IgD-negative memory B cell (primary cell): ENCODE measurements at regions not wholly inside any gene's neighbourhood (a gene's known extent, or its start where the extent isn't known, plus 50 kb on each side); places are given as distances from the start of the nearest gene placed in this dataset.
A peak's percentile ranks its signal among the peaks of the same experiment; 100 is the strongest.

Experiments
- H3K27ac Mint-ChIP-seq, 3 donors: one replicate each; pipeline ENCODE4 v1.8.0; 2020 to 2022; ENCODE audit warnings: mild to moderate bottlenecking in 3 of 3, mixed read lengths in 3 of 3, moderate library complexity in 1 of 3
- H3K27me3 Mint-ChIP-seq: one replicate; pipeline ENCODE4 v1.8.0; 2021; ENCODE audit warnings: mixed read lengths
- H3K36me3 Mint-ChIP-seq: one replicate; pipeline ENCODE4 v1.8.0; 2020; ENCODE audit warnings: mild to moderate bottlenecking, mixed read lengths
- H3K4me1 Mint-ChIP-seq, 3 donors: one replicate each; pipeline ENCODE4 v1.8.0; 2020 to 2022; ENCODE audit warnings: mixed read lengths in 3 of 3, mild to moderate bottlenecking in 1 of 3
- H3K4me3 Mint-ChIP-seq, 4 donors: one replicate each; pipeline ENCODE4 v1.8.0; 2020 to 2022; ENCODE audit warnings: mild to moderate bottlenecking in 4 of 4, mixed read lengths in 4 of 4, moderate library complexity in 3 of 4
- H3K9me3 Mint-ChIP-seq, 3 donors: one replicate each; pipeline ENCODE4 v1.8.0; 2020 to 2021; ENCODE audit warnings: mixed read lengths in 3 of 3, mild to moderate bottlenecking in 1 of 3

DNA sequence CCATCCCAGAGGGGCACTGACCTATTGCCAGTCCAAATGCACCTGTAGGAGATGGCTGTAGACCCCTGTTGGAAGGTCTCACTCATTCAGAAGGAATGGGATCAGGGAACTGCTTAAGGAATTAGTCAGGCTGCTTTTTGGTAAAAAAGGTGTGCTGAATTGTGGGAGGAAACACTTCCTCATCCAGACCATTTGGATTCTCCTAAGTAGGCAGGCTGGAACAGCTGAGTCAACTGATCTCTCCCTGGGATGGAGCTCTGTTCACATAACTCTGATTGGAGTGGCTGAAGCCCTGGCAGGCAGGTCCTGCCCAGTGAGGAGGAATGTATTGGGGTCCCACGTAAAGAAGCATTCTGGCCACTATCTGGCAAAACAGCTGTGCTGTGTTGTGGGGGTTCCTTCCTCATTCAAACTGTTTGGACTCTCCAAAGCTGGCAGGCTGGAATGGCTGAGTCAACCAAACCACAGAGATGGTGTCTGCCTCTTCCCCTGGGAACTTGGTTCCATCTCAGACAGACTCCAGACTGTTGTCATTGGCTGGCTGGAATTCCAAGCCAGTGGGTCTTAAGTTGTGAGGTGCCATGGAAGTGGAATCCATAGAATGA is 70.7 kb upstream of the PDC start:
- Mint-ChIP-seq H3K4me3 (no peak overlapping the region), H3K36me3 (peaks cover 3% of the 10 kb centered on the region), H3K27ac (no peak overlapping the region), H3K9me3 (peaks cover 0 to 8% (median 4%) of the 10 kb centered on the region in 3 donors), H3K4me1 (no peaks in the 10 kb centered on the region), H3K27me3 (no peaks in the 10 kb centered on the region)

DNA sequence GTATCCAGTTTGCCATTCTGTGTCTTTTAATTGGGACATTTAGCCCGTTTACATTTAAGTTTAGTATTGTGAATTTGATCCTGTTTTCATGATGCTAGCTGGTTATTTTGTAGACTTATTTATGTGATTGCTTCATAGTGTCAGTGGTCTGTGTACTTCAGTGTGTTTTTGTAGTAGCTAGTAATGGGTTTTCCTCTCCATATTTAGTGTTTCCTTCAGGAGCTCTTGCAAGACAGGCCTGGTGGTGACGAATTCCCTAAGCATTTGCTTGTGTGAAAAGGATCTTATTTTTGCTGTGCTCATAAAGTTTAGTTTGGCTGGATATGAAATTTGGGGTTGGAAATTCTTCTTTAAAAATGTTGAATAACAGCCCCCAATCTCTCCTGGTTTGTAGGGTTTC is 69.2 kb upstream of the PDC start:
- Mint-ChIP-seq H3K4me1 (no peaks in the 10 kb centered on the region), H3K4me3 (no peak overlapping the region), H3K27me3 (no peaks in the 10 kb centered on the region), H3K27ac (no peak overlapping the region), H3K9me3 (peaks cover 2 to 13% (median 4%) of the 10 kb centered on the region in 3 donors), H3K36me3 (peaks cover 3% of the 10 kb centered on the region)

DNA sequence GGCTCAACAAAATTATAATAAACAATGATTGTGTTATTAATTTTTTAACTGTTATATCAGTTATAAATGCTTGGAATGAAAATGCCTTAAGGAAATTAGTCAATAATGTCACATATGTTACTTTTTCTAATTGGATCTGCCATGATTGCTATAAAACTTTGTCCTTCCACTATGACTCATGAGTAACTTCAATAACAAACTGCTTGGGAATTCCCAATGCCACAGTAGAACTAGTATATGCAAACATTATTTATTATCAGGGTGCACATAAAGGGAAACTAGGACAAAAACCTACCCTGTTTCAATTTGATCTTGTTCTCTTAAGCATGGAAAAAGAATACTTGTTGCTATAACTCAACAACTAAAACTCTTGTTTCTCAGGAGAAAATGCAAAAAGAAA is 59.1 kb upstream of the PDC start:
- peaks cover 2% of the 10 kb centered on the region for H3K36me3 Mint-ChIP-seq
- H3K27me3 Mint-ChIP-seq: peaks cover 2% of the 10 kb centered on the region
- peaks cover 5 to 26% (median 12%) of the 10 kb centered on the region in 3 donors for H3K9me3 Mint-ChIP-seq
- H3K4me3 Mint-ChIP-seq: no peak overlapping the region
- peaks cover 0 to 6% (median 3%) of the 10 kb centered on the region in 3 donors for H3K4me1 Mint-ChIP-seq
- no peak overlapping the region for H3K27ac Mint-ChIP-seq

DNA sequence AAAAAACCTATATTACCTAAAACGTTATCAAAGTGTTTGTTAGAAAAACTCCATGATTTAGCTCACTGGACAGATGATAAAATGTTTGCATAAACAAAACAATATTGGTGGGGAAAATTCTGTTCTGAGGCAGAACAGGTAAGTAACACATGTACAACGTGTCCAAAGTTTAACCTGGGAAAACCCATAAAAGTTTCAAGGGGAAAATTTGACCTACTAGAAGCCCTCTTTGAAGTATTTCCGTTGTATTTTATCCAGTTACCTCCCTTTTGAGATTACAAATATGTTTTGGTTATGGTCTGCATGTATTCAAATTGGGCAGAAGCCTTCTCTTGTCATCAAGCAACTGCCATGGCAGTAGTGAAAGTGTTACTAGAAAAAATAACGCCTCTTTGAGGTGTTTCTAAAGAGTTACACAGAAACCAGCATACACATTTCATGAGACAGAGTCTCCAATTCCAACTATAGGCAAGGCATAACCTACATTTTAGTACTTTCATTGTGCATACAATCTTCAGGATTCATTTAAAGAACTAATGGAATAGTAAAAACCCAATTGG is 58.0 kb upstream of the PDC start:
- Mint-ChIP-seq H3K4me3 (no peak overlapping the region), H3K9me3 (peaks cover 5 to 17% (median 7%) of the 10 kb centered on the region in 3 donors), H3K27me3 (peaks cover 2% of the 10 kb centered on the region), H3K4me1 (peaks cover 0 to 6% (median 3%) of the 10 kb centered on the region in 3 donors), H3K27ac (no peak overlapping the region), H3K36me3 (no peaks in the 10 kb centered on the region)

DNA sequence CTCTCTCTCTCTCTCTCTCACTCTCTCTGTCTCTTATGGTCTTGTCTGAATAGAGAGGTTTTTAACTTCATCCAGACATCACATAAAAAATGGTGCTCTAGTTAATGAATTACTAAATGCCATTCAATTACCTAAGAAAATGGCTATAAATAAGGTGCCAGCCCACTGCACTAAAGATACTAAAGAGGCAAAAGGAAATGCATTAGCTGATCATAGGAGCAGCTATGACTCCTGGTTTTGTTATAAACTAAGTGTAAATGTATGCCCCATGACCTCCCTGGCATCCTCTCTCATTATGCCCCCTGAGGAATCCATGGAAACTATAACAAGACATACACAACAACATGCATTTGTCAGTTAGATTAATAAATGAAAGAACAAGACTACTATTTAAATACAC is 57.5 kb upstream of the PDC start:
- H3K27ac Mint-ChIP-seq: no peak overlapping the region
- no peaks in the 10 kb centered on the region for H3K36me3 Mint-ChIP-seq
- H3K4me3 Mint-ChIP-seq: no peak overlapping the region
- peaks cover 5 to 14% (median 6%) of the 10 kb centered on the region in 3 donors for H3K9me3 Mint-ChIP-seq
- peaks cover 2% of the 10 kb centered on the region for H3K27me3 Mint-ChIP-seq
- peaks cover 0 to 6% (median 3%) of the 10 kb centered on the region in 3 donors for H3K4me1 Mint-ChIP-seq

DNA sequence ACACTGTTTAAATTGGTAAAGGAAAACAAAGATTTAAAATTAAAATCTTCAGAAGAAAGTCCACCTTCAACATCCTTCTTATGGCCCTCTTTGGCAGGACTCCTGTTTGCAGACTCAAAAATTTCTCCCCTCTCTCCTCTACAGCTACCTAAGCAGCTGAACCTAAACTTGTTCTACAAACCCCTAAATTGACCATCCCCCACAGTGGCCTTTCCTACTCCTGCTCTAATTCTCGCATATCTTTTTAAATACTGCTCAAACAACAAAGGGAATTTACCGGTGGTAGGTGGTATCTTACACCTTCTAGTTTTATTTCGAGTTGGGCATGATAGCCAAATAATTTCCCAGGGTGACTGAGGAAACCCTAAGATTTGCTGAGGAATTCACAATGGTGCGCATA is 53.5 kb upstream of the PDC start:
- H3K4me3 Mint-ChIP-seq: no peak overlapping the region

DNA sequence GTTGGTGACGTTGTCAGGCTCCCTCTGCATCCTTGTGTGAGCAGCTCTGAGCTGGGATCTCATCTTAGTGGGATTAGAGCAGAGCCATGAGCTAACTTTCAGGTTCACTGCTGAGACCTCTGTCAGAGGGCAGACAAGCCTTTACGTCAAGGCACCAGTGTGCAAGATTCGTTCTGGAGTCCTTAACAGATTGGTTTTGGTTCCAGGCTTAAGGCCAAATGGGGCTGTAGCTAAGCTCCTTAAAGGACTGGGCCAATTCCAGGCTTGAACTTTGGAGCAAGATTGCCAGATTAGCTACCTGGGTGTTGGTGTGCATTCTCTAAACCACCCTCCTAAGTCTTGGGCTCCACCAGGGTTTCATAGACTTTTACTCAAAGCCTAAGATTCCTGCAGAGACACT is 52.6 kb upstream of the PDC start:
- H3K27me3 Mint-ChIP-seq: no peaks in the 10 kb centered on the region
- H3K9me3 Mint-ChIP-seq: peaks cover 9 to 12% (median 10%) of the 10 kb centered on the region in 3 donors
- H3K4me3 Mint-ChIP-seq: peak overlapping the region in 1 of 4 donors; percentile 35
- no peak overlapping the region for H3K27ac Mint-ChIP-seq
- H3K36me3 Mint-ChIP-seq: peaks cover 7% of the 10 kb centered on the region
- H3K4me1 Mint-ChIP-seq: peaks cover 19 to 26% (median 23%) of the 10 kb centered on the region in 3 donors

More for the DNA sequence above, 53.5 kb upstream of the PDC start:
- Mint-ChIP-seq H3K27me3 (peaks cover 2% of the 10 kb centered on the region), H3K36me3 (peaks cover 6% of the 10 kb centered on the region), H3K9me3 (peaks cover 6 to 8% (median 7%) of the 10 kb centered on the region in 3 donors), H3K4me1 (peaks cover 19 to 28% (median 26%) of the 10 kb centered on the region in 3 donors), H3K27ac (peak overlapping the region in 1 of 3 donors; percentile 81)

DNA sequence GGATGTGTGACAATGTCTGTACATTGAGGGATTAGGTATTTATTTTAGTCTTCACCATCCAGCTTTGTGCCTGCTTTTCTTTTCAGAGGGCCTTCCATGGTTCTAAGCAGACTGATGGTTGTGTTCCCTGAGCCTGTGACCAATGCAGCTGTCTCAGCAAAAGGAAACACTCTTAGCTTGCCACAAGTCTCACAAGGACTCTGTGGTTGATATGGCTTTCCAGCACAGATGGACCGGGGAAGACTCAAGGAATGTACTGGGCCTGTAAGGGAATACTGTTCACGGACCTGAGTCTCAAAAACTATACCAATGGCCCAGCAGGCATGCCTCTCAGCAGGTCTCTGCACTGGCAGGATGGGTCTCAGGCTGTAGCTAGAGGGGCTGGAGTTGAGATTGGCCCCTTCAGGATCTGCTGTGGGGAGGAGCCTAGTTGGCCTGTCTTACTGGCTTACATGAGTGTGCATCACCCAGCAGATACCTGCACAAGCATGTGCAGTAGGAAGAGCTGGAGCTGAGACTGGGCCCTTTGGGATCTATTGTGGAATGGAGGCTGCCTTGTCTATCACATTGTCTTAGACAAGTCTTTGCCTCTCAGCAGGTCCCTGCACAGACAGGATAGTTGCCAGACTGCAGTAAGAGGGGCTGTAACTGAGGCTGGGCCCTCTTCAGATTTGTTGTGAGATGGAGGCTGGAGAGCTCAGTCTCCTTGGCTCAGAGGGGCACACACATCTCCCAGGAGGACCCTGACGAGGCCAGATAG is 52.0 kb upstream of the PDC start:
- Mint-ChIP-seq H3K27me3 (no peaks in the 10 kb centered on the region), H3K27ac (peak overlapping the region; percentile 50 to 70 (median 52)), H3K9me3 (peaks cover 9 to 16% (median 10%) of the 10 kb centered on the region in 3 donors), H3K4me3 (peak overlapping the region; percentile 35 to 77 (median 52)), H3K36me3 (peaks cover 11% of the 10 kb centered on the region), H3K4me1 (peaks cover 19 to 26% (median 23%) of the 10 kb centered on the region in 3 donors)

DNA sequence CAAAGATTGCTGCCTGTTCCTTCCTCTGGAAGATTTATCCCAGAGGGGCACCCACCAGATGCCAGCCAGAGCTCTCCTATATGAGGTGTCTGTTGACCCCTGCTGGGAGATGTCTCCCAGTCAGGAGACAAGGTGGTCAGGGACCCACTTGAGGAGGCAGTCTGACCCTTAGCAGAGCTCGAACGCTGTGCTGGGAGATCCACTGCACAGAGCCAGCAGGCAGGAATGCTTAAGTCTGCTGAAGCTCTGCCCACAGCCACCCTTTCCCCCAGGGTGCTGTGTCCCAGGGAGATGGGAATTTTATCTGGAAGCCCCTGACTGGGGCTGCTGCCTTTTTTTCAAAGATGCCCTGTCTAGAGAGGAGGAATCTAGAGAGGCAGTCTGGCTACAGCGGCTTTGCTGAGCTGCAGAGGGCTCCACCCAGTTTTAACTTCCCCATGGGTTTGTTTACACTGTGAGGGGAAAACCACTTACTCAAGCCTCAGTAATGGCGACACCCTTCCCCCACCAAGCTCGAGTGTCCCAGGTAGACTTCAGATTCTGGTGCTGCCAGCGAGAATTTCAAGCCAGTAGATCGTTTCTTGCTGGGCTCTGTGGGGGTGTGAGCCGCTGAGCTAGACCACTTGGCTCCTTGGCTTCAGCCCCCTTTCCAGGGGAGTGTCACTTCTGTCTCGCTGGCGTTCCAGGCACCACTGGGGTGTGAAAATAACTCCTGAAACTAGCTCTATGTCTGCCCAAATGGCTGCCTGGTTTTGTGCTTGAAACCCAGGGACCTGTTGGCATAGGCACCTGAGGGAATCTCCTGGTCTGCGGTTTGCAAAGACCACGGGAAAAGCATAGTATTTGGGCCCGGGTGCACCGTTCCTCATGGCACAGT is 51.1 kb upstream of the PDC start:
- H3K9me3 Mint-ChIP-seq: peaks cover 9 to 17% (median 10%) of the 10 kb centered on the region in 3 donors
- H3K36me3 Mint-ChIP-seq: peaks cover 13% of the 10 kb centered on the region
- H3K4me3 Mint-ChIP-seq: peak overlapping the region; percentile 50 to 89 (median 66)
- peaks cover 19 to 26% (median 23%) of the 10 kb centered on the region in 3 donors for H3K4me1 Mint-ChIP-seq
- H3K27ac Mint-ChIP-seq: peak overlapping the region; percentile 52 to 91 (median 70)
- no peaks in the 10 kb centered on the region for H3K27me3 Mint-ChIP-seq
